HG02852 (cell line): ENCODE measurements at regions not wholly inside any gene's neighbourhood (a gene's known extent, or its start where the extent isn't known, plus 50 kb on each side); places are given as distances from the start of the nearest gene placed in this dataset.
A peak's percentile ranks its signal among the peaks of the same experiment; 100 is the strongest.

Experiments
- ATAC-seq: cut with Tn5 transposase; IDR thresholded peaks from one replicate; pipeline ENCODE4 v1.9.1; 2021; ENCODE audit warnings: mild to moderate bottlenecking, moderate library complexity; ENCODE audit not compliant: unreplicated experiment

- no peak for ATAC-seq
These were observed 63.8 kb upstream of the IL1R1 start for GRCh38 chr2:102078773-102079172.

GRCh38 chr2:102080451-102081242 is 61.9 kb upstream of the IL1R1 start:
- ATAC-seq = no peak

- no peak for ATAC-seq
These were observed 61.4 kb upstream of the IL1R1 start for GRCh38 chr2:102081243-102081522.

GRCh38 chr2:102081606-102082005 is 60.9 kb upstream of the IL1R1 start:
- ATAC-seq = no peak

DNA sequence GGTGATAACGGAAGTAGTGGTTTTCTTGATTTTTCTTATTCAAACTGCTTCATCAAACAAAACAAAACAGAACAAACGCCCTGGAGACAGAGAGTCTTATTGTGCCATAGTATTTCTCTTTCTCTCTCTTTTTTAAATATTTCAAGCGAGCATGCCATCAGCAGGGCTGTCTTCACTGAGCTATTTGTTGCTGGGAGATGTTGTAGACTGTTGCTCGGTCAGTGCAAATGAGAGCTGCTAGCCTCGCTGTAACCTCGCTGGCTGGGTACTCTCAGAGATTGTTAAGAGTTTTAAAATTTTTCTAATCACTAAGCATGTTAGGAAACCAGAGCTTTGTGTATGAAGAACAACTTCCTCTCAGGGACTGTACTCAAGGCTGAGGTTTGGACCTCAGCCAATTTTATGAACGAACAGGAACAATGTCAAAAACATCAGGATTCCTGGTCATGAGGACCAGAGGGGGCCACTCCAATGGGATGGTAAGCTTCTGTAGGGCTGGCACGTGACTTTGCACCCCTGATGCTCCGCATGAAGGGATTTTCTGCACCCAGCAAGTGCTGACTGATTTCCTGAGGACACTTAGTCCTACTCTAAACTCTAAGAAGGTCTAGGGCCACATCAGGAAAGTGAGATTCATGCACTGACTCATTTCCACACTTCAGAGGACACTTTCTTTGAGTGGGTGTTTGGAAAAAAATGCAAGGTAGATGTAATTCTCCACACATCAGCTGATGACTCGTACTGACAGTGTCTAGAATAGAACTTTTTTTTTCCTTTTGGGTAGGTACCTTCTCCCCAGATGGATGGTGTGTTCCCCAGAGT is 59.8 kb upstream of the IL1R1 start:
- peak; percentile 86 for ATAC-seq

DNA sequence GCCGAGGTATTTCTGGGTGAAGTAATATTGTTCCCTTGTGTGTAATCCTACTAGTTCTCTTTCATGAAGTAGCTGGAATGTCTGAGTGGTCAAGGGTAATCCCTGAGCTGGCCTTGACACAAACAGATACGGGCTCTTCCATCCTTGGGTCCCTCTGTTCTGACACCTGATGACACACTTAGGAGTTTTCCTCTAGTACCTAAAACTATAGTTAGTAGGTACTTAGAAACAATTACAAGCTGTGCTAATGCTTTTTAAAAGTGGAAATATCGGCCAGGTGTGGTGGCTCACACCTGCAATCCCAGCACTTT is 59.2 kb upstream of the IL1R1 start:
- peak; percentile 33 for ATAC-seq

DNA sequence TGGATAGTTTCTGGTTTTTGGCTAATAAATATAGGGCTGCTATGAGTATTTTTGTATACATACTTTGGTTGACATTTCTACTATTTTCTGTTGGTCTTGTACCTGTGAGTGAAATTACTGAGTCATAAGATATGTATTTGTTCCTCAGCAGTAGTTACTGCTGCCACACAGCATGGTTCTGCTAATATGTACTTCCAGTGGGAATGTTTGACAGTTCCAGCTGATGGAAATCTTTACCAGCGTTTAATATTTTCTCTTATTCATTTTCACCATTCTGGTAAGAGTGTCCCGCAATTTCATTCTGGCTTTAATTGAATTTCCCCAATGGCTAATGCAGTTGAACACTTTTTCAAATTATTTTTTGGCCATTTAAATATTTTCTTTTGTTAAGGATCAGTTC is 57.9 kb upstream of the IL1R1 start:
- ATAC-seq = no peak

DNA sequence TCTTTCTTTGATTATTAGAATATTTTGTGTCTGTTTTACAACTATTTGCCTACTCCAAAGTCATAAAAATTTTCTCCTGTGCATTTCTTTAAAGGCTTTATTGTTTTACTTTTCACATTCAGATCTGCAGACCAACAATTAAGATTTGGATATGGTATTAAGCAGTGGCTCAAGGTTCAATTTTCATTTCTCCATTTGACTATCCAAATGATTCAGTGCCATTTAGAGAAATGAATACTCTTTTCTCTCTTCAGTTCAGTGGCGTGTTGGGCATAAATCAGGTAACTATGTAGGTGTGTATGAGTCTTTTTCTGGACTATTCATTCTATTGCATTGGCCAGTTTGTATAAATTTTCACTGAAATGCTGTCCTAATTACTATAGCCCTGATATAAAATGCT is 57.3 kb upstream of the IL1R1 start:
- no peak for ATAC-seq

DNA sequence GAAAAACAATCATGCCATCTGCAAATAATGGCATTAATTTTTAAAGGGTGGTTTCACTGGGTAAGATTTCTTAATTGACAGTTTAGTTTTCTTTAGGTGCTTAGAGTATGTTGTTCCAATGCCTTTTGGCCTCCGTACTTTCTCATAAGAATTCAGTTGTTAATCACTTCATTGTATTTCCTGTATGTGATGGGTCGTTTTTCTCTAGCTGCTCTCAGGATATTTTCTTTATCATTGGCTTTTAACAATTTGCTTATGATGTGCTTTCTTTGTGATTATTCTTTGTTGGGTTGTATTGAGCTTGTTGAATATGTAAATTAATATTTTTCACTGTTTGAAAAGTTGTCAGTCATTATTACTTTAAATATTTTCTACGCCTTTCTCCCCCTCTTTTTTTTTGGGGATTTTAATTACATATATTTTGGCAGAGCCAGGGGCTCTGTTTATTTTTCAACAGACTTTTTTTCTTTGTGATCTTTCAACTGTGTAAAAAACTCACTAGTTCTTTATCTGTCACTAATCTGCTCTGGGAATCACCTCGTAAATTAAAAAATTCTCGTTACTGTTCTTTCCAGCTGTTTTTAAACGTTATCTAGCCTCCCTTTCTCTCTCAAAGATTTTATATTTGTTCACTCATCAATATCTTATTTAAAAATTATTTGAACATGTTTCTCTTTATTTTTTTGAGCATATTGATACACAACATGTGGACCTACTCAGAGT is 56.2 kb upstream of the IL1R1 start:
- no peak for ATAC-seq

GRCh38 chr2:102091121-102091520 is 51.4 kb upstream of the IL1R1 start:
- ATAC-seq = no peak

DNA sequence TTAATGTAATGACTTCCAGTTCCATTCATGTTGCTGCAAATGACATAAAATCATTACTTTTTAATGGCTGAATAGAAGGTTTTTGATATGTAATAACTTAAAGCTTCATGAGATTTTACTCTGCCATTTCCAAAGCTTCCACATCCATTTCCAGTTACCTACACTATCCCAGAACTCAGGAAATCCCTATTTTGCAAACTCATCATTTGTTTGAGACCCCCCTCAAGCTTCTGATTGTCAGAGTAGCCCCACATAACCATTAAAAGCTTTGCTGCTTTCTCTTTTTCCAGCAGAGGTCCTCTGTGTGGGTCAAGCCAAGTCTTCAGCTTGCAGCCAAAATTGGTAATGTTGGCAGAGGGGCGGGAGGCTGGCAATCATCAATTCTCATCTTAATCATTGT is 50.6 kb upstream of the IL1R1 start:
- ATAC-seq = no peak

- ATAC-seq = no peak
These were observed 50.0 kb upstream of the IL1R1 start for GRCh38 chr2:102092535-102092934.
